CD1c-positive myeloid dendritic cell (primary cell): ENCODE measurements at regions not wholly inside any gene's neighbourhood (a gene's known extent, or its start where the extent isn't known, plus 50 kb on each side); places are given as distances from the start of the nearest gene placed in this dataset.

Experiments
- DNase-seq: peaks from one replicate; pipeline ENCODE4 v3.0.0-alpha.2; 2016; ENCODE audit errors: extremely low spot score

- no peak for DNase-seq
Observed at GRCh38 chr3:76889911-76890310, 150.0 kb upstream of the ROBO2 start.

GRCh38 chr3:76897076-76897475, 142.8 kb upstream of the ROBO2 start:
- no peak for DNase-seq

GRCh38 chr3:76900596-76900995, 139.3 kb upstream of the ROBO2 start:
- no peak for DNase-seq

DNA sequence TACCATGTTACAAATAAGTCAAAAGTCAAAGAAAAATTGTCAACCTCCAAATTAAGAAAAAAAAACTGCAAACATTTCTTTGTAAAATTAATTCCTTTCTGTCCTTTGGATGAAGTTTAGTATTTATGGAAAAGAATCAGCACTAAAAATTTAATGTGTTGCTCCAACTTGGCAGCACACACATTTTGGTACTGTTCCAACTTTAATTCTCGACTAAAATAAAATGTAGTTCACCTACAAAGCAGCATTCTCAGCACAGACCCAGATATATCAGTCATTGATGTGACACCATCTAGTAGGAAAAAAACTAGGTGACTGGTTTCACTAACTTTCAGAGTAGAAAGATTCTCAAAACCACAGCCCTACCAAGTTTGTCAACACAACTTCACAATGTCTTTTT, 131.7 kb upstream of the ROBO2 start:
- DNase-seq, result no peak

GRCh38 chr3:76912841-76913383, 127.0 kb upstream of the ROBO2 start:
- DNase-seq, result no peak

GRCh38 chr3:76917436-76917835, 122.5 kb upstream of the ROBO2 start:
- DNase-seq, result no peak

DNA sequence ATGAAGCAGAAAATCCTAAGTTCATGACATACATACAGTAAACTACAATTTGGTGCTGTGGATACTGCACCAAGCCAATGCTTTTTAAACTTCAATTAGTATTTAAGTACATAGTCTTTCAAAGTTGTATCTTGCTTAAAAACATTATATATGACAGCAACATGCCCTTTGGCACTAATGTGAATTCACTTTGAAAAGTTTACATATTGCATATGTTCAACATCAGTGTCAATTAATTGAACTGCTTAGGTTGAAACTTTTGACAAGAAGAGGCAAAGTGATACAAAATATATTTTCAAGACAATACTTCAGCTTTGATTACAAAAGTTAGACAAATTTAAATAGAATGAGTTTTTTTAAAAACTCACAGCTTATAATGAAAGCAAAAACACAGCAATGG, 119.4 kb upstream of the ROBO2 start:
- no peak for DNase-seq

DNA sequence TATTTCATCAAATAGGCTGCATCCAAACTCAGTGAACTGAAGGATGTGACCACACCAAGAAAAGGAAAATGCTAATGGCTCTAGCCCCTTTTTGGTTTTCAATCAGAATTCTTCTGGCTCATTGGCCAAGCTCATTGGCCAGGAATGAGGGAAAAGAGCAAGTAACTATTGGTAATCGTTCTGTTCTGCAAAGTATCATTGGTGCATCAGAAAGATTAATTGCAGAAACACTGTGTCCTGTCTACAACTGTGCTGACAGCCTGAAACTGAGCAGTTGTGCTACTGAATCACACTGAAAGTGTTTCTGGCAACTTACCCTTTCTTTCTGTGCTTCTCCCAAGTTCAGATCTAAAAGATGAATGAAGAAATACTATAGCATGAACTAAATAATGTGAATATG, 116.4 kb upstream of the ROBO2 start:
- no peak for DNase-seq

GRCh38 chr3:76930712-76931111, 109.2 kb upstream of the ROBO2 start:
- DNase-seq, result no peak

- DNase-seq, result no peak
Observed at GRCh38 chr3:76933245-76933644, 106.7 kb upstream of the ROBO2 start.

DNA sequence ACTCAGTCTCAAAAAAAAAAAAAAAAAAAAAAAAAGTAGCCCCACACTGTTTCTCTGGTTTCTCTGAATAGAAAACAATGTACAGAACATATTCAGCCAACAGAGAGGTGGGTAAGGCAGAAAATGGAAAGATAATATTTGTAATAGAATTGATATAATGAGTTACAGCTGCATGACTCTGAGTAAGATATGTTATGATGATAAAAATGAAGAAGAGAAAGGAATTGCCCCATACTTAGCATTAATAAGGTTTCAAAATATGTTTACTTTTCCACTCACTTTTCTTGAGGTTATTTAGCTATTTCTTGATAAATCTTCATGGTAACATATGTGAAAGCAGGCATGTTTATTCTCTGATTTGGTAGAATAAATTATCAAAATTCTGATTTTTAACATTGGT, 100.9 kb upstream of the ROBO2 start:
- no peak for DNase-seq

DNA sequence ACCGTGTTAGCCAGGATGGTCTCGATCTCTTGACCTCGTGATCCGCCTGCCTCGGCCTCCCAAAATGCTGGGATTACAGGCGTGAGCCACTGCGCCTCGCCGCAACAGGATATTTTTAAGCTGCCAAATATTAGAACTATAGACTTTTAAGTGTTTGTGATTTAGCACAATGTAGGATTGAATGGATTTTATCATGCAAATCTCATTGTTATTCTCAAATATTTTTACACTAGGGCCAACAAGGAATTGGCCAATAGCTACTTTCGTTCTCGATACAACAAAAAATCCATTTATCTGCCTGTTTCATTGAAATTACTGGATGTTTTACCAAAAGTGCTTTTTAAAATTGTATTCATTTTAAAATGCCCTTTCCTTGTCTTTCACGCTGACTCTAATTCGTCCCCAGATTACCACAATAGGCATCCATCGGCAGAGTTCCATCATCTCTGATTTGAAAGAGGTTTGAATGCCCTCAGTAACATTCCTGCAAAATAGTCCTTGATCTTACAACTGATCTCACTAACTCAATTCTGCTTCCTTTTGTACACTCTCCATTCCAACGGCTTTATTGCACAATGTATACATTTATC, 99.6 kb upstream of the ROBO2 start:
- DNase-seq, result no peak

GRCh38 chr3:76941376-76941775, 98.5 kb upstream of the ROBO2 start:
- DNase-seq, result no peak

GRCh38 chr3:76942101-76942500, 97.8 kb upstream of the ROBO2 start:
- no peak for DNase-seq

DNA sequence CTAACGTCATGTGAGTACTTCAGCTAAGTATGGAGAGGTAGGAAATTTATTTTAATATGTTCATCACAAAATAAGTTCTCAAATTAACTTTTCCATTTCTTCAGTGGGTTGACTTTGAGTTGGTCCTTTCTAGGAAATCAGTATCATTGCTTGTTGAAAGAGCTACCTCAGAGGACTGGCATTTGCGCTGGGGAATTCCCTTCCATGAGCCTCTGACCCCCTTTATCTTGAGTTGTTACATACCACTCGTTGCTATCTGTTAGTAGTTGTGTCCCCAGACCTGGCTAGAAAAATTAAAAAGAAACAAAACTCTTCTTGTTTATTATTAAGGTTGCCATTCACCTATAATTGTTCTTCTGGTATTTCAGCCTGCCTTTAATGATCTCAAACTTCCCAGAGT, 96.8 kb upstream of the ROBO2 start:
- DNase-seq, result no peak

DNA sequence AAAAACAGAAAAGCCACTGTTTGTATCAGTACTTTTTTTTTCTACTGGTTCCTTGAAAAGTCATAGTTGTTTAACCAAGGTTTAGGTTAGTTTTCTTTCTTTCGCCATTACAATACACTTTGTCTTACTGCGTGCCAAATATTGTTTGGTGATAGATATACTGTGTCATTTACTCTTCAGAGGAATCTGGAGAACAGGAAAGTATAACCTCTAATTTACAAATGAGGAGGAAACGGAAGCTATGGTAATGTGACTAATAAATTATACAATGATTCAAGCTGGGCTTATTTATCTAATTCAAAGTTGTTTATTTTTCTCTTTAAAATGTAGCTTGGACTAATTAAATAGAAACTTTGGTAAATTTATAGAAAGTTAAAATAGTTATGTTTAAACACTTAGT, 96.2 kb upstream of the ROBO2 start:
- no peak for DNase-seq

GRCh38 chr3:76949033-76949432, 90.9 kb upstream of the ROBO2 start:
- no peak for DNase-seq

- no peak for DNase-seq
Observed at GRCh38 chr3:76949462-76949861, 90.4 kb upstream of the ROBO2 start.

GRCh38 chr3:76950590-76950989, 89.3 kb upstream of the ROBO2 start:
- DNase-seq, result no peak

GRCh38 chr3:76954412-76954811, 85.5 kb upstream of the ROBO2 start:
- no peak for DNase-seq

- no peak for DNase-seq
Observed at GRCh38 chr3:76958274-76958673, 81.6 kb upstream of the ROBO2 start.

DNA sequence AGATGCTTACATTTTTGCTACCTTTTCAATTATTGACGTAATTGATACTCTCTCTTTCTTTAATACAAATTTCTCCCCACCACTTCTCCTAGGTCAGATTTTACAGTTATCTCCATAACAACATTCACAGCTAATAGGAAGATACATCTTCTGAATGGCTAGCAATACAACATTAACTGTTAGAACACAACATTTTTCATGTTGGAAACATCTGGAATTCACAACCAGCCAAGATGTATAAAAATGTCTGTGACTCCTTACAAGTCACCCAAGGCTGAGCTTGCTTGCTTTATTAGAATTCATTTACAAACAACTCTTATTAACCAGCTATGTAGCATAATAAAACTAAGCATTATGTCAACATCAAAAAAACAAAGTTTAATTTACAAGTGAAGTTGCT, 81.0 kb upstream of the ROBO2 start:
- DNase-seq, result no peak

- no peak for DNase-seq
Observed at GRCh38 chr3:76961284-76961683, 78.6 kb upstream of the ROBO2 start.

GRCh38 chr3:76965122-76965725, 74.7 kb upstream of the ROBO2 start:
- DNase-seq, result no peak
